ENCODE measurements at regions not wholly inside any gene's neighbourhood (a gene's known extent, or its start where the extent isn't known, plus 50 kb on each side); places are given as distances from the start of the nearest gene placed in this dataset.

DNA sequence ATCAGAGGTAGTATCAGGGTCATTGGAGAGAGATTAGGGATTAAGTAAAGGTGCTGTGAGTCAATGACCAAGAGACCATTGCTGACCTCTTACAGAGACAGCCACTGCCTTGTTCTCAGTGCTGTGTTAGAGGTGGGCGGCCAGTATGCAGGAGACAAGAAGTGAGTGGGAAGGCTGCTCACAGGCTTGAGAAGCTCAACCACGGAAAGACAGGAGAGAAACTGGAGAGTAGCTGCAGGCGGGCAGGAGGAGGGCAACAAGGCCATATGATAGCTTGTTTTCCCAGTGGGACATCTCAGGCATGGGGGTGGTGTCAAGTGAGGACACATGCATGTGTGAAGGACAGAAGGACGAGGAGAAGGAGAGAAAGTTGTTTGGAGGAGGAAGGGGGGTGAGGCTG lies 237.3 kb downstream of the PDCD6IP start:
- TF ChIP-seq, protein P1, sequence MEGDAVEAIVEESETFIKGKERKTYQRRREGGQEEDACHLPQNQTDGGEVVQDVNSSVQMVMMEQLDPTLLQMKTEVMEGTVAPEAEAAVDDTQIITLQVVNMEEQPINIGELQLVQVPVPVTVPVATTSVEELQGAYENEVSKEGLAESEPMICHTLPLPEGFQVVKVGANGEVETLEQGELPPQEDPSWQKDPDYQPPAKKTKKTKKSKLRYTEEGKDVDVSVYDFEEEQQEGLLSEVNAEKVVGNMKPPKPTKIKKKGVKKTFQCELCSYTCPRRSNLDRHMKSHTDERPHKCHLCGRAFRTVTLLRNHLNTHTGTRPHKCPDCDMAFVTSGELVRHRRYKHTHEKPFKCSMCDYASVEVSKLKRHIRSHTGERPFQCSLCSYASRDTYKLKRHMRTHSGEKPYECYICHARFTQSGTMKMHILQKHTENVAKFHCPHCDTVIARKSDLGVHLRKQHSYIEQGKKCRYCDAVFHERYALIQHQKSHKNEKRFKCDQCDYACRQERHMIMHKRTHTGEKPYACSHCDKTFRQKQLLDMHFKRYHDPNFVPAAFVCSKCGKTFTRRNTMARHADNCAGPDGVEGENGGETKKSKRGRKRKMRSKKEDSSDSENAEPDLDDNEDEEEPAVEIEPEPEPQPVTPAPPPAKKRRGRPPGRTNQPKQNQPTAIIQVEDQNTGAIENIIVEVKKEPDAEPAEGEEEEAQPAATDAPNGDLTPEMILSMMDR (IDR thresholded peaks at IDR 0.05): no peak
- TF ChIP-seq POLR2A (IDR thresholded peaks at IDR 0.05): no peak
